ENCODE measurements at regions not wholly inside any gene's neighbourhood (a gene's known extent, or its start where the extent isn't known, plus 50 kb on each side); places are given as distances from the start of the nearest gene placed in this dataset.

GRCh38 chr10:61278556-61278955 lies 174.6 kb downstream of the TMEM26 start:
- no peak for TF ChIP-seq CTCF (IDR thresholded peaks at IDR 0.05; ENCODE audit: low read depth, low read length, missing input control)
- TF ChIP-seq TAF1 (conservative IDR thresholded peaks at IDR 0.05): no peak
- TF ChIP-seq JUND (IDR thresholded peaks at IDR 0.05): no peak
- TF ChIP-seq FOXA1 (IDR thresholded peaks at IDR 0.05): no peak
- no peak for TF ChIP-seq MAX (IDR thresholded peaks at IDR 0.05)
- TF ChIP-seq RAD21 (IDR thresholded peaks at IDR 0.05): no peak
- TF ChIP-seq SP1 (IDR thresholded peaks at IDR 0.05): no peak
- no peak for TF ChIP-seq NR2F2 (IDR thresholded peaks at IDR 0.05)
- no peak for TF ChIP-seq REST (IDR thresholded peaks at IDR 0.05)

Data from liver (tissue), 3 donors.